GM19372 (cell line): ENCODE measurements at regions not wholly inside any gene's neighbourhood (a gene's known extent, or its start where the extent isn't known, plus 50 kb on each side); places are given as distances from the start of the nearest gene placed in this dataset.

Experiments
- ATAC-seq: cut with Tn5 transposase; IDR thresholded peaks from one replicate; pipeline ENCODE4 v1.9.1; 2021; ENCODE audit warnings: mild to moderate bottlenecking, low read depth, moderate library complexity; ENCODE audit not compliant: unreplicated experiment

- ATAC-seq: no peak
Observed at GRCh38 chr4:181200076-181200475, 1043.1 kb upstream of the TENM3 start.

- ATAC-seq: no peak
Observed at GRCh38 chr4:181202240-181202639, 1041.0 kb upstream of the TENM3 start.

- ATAC-seq: no peak
Observed at GRCh38 chr4:181204109-181204508, 1039.1 kb upstream of the TENM3 start.

GRCh38 chr4:181213551-181213950 is 1029.7 kb upstream of the TENM3 start:
- no peak for ATAC-seq

GRCh38 chr4:181216501-181216900 is 1026.7 kb upstream of the TENM3 start:
- ATAC-seq: no peak

- no peak for ATAC-seq
Observed at GRCh38 chr4:181219783-181220416, 1023.3 kb upstream of the TENM3 start.

GRCh38 chr4:181224852-181225251 is 1018.4 kb upstream of the TENM3 start:
- ATAC-seq: no peak

- no peak for ATAC-seq
Observed at GRCh38 chr4:181225616-181226261, 1017.5 kb upstream of the TENM3 start.

GRCh38 chr4:181234951-181235680 is 1008.1 kb upstream of the TENM3 start:
- ATAC-seq: no peak

- ATAC-seq: no peak
Observed at GRCh38 chr4:181245326-181245725, 997.9 kb upstream of the TENM3 start.

GRCh38 chr4:181249031-181249430 is 994.2 kb upstream of the TENM3 start:
- ATAC-seq: no peak

GRCh38 chr4:181254771-181255170 is 988.4 kb upstream of the TENM3 start:
- no peak for ATAC-seq

GRCh38 chr4:181258569-181258968 is 984.6 kb upstream of the TENM3 start:
- no peak for ATAC-seq

GRCh38 chr4:181259081-181259709 is 984.0 kb upstream of the TENM3 start:
- ATAC-seq: no peak

- no peak for ATAC-seq
Observed at GRCh38 chr4:181261279-181261678, 981.9 kb upstream of the TENM3 start.

GRCh38 chr4:181264893-181265292 is 978.3 kb upstream of the TENM3 start:
- no peak for ATAC-seq

GRCh38 chr4:181265370-181265769 is 977.8 kb upstream of the TENM3 start:
- no peak for ATAC-seq

- ATAC-seq: no peak
Observed at GRCh38 chr4:181271116-181271640, 972.0 kb upstream of the TENM3 start.

GRCh38 chr4:181272422-181272821 is 970.8 kb upstream of the TENM3 start:
- ATAC-seq: no peak

- ATAC-seq: no peak
Observed at GRCh38 chr4:181278941-181279340, 964.3 kb upstream of the TENM3 start.

- no peak for ATAC-seq
Observed at GRCh38 chr4:181281451-181281850, 961.8 kb upstream of the TENM3 start.
